ENCODE measurements at regions not wholly inside any gene's neighbourhood (a gene's known extent, or its start where the extent isn't known, plus 50 kb on each side); places are given as distances from the start of the nearest gene placed in this dataset.

GRCh38 chr6:103198386-103198785 is 1661.3 kb downstream of the HACE1 start:
- no peak overlapping the region for H3K9ac ChIP-seq (ENCODE audit: low read depth, low read length)
- H3K4me1 ChIP-seq (ENCODE audit: insufficient read depth, low read length), result no peaks in the 10 kb centered on the region
- H3K36me3 ChIP-seq (ENCODE audit: insufficient read depth, low read length), result no peaks in the 10 kb centered on the region
- H3K9me3 ChIP-seq (ENCODE audit: control insufficient read depth, insufficient read depth, low read length), result no peaks in the 10 kb centered on the region

- H3K9ac ChIP-seq (ENCODE audit: low read depth, low read length), result no peak overlapping the region
- H3K4me1 ChIP-seq (ENCODE audit: insufficient read depth, low read length), result no peaks in the 10 kb centered on the region
- no peaks in the 10 kb centered on the region for H3K36me3 ChIP-seq (ENCODE audit: insufficient read depth, low read length)
- no peaks in the 10 kb centered on the region for H3K9me3 ChIP-seq (ENCODE audit: control insufficient read depth, insufficient read depth, low read length)
Observed at GRCh38 chr6:103193413-103193812, 1666.3 kb downstream of the HACE1 start.

- H3K9ac ChIP-seq (ENCODE audit: low read depth, low read length), result no peak overlapping the region
- H3K9me3 ChIP-seq (ENCODE audit: control insufficient read depth, insufficient read depth, low read length), result no peaks in the 10 kb centered on the region
- H3K4me1 ChIP-seq (ENCODE audit: insufficient read depth, low read length), result no peaks in the 10 kb centered on the region
- no peaks in the 10 kb centered on the region for H3K36me3 ChIP-seq (ENCODE audit: insufficient read depth, low read length)
Observed at GRCh38 chr6:103191391-103192093, 1668.2 kb downstream of the HACE1 start.

DNA sequence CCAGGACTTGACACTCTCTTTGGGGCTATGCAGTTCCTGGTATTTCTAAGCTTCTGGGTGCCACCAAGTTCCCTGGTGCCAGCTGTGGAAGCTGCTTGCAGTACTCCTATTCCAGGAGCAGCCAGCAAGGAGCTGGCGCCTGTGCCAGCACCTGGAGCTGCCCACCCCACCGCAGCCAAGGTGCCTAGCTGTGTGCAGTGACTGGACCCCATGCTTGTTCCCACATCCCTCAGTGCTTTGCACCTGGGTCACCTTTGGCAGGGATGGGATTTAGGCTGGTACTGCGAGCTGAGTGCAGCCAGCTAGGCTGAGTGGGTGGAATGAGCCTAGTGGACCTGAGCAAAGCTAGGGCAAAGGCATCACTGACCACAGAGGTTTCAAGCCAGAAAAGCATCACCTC is 1674.9 kb downstream of the HACE1 start:
- H3K9ac ChIP-seq (ENCODE audit: low read depth, low read length), result no peak overlapping the region
- no peaks in the 10 kb centered on the region for H3K4me1 ChIP-seq (ENCODE audit: insufficient read depth, low read length)
- no peaks in the 10 kb centered on the region for H3K9me3 ChIP-seq (ENCODE audit: control insufficient read depth, insufficient read depth, low read length)
- H3K36me3 ChIP-seq (ENCODE audit: insufficient read depth, low read length), result no peaks in the 10 kb centered on the region

DNA sequence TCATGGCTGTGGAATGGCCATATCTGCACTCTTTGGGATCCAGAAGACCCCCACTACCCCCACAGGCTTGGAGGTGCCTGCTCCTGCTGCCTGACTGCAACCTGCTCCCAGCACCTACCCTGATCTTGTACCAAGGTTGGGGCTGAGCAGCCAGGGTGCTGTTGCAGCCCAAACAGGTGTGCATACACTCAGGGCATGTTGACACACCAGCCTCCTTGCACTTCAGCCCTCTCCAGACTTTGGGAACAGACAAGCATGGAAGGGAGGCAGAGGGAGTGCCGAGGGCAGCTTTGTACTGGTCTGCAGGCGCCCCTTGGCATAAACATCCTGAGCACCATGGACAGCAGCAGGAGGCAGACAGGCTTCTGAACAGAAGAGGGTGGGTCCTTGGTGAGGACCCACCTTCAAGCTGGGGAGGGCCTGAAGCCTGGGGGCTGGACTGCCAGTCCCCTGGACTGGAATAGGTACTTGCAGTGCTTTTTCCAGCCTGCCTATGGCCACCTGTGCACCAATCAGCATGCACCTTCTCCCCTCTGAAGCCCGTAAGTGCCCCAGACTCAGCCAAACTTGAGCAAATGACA is 1675.8 kb downstream of the HACE1 start:
- no peaks in the 10 kb centered on the region for H3K9me3 ChIP-seq (ENCODE audit: control insufficient read depth, insufficient read depth, low read length)
- no peaks in the 10 kb centered on the region for H3K36me3 ChIP-seq (ENCODE audit: insufficient read depth, low read length)
- H3K4me1 ChIP-seq (ENCODE audit: insufficient read depth, low read length), result no peaks in the 10 kb centered on the region
- no peak overlapping the region for H3K9ac ChIP-seq (ENCODE audit: low read depth, low read length)

- Histone ChIP-seq H3K9ac (ENCODE audit: low read depth, low read length) (no peak overlapping the region), H3K9me3 (ENCODE audit: control insufficient read depth, insufficient read depth, low read length) (no peaks in the 10 kb centered on the region), H3K4me1 (ENCODE audit: insufficient read depth, low read length) (no peaks in the 10 kb centered on the region), H3K36me3 (ENCODE audit: insufficient read depth, low read length) (no peaks in the 10 kb centered on the region)
Observed at GRCh38 chr6:103178193-103178592, 1681.5 kb downstream of the HACE1 start.

- Histone ChIP-seq H3K36me3 (ENCODE audit: insufficient read depth, low read length) (no peaks in the 10 kb centered on the region), H3K9me3 (ENCODE audit: control insufficient read depth, insufficient read depth, low read length) (no peaks in the 10 kb centered on the region), H3K4me1 (ENCODE audit: insufficient read depth, low read length) (no peaks in the 10 kb centered on the region), H3K9ac (ENCODE audit: low read depth, low read length) (no peak overlapping the region)
Observed at GRCh38 chr6:103177791-103178190, 1681.9 kb downstream of the HACE1 start.

DNA sequence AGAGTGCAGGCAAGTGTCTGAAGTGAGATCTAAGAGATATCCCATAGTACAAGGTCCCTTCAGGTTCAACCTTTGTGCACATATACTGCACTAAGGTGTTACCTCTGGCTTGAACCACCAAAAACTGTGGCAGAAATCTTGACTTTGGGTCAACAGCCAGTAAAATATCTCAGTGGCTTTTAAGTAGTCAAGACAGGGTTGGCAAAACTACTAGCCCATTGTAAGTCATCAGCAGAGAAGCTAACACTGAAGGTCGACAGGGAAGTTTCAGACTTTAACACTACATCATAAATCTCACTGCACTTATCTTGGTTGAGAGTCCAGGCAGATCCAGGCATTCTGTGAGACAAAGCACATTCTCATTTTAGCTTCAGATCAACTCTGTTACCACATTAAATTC is 1684.7 kb downstream of the HACE1 start:
- H3K4me1 ChIP-seq (ENCODE audit: insufficient read depth, low read length), result no peaks in the 10 kb centered on the region
- H3K9ac ChIP-seq (ENCODE audit: low read depth, low read length), result no peak overlapping the region
- no peaks in the 10 kb centered on the region for H3K9me3 ChIP-seq (ENCODE audit: control insufficient read depth, insufficient read depth, low read length)
- no peaks in the 10 kb centered on the region for H3K36me3 ChIP-seq (ENCODE audit: insufficient read depth, low read length)

GRCh38 chr6:103167345-103168071 is 1692.2 kb downstream of the HACE1 start:
- Histone ChIP-seq H3K9ac (ENCODE audit: low read depth, low read length) (no peak overlapping the region), H3K36me3 (ENCODE audit: insufficient read depth, low read length) (no peaks in the 10 kb centered on the region), H3K4me1 (ENCODE audit: insufficient read depth, low read length) (no peaks in the 10 kb centered on the region), H3K9me3 (ENCODE audit: control insufficient read depth, insufficient read depth, low read length) (no peaks in the 10 kb centered on the region; the same call in 1 of the 2 replicates)

GRCh38 chr6:103154779-103155572 is 1704.7 kb downstream of the HACE1 start:
- no peak overlapping the region for H3K9ac ChIP-seq (ENCODE audit: low read depth, low read length)
- no peaks in the 10 kb centered on the region for H3K4me1 ChIP-seq (ENCODE audit: insufficient read depth, low read length)
- H3K36me3 ChIP-seq (ENCODE audit: insufficient read depth, low read length), result no peaks in the 10 kb centered on the region
- H3K9me3 ChIP-seq (ENCODE audit: control insufficient read depth, insufficient read depth, low read length), result no peaks in the 10 kb centered on the region

GRCh38 chr6:103153016-103153415 is 1706.7 kb downstream of the HACE1 start:
- H3K9me3 ChIP-seq (ENCODE audit: control insufficient read depth, insufficient read depth, low read length), result no peaks in the 10 kb centered on the region
- H3K4me1 ChIP-seq (ENCODE audit: insufficient read depth, low read length), result no peaks in the 10 kb centered on the region
- H3K9ac ChIP-seq (ENCODE audit: low read depth, low read length), result no peak overlapping the region
- H3K36me3 ChIP-seq (ENCODE audit: insufficient read depth, low read length), result no peaks in the 10 kb centered on the region

GRCh38 chr6:103142902-103143301 is 1716.8 kb downstream of the HACE1 start:
- Histone ChIP-seq H3K36me3 (ENCODE audit: insufficient read depth, low read length) (no peaks in the 10 kb centered on the region), H3K9me3 (ENCODE audit: control insufficient read depth, insufficient read depth, low read length) (no peaks in the 10 kb centered on the region), H3K4me1 (ENCODE audit: insufficient read depth, low read length) (no peaks in the 10 kb centered on the region), H3K9ac (ENCODE audit: low read depth, low read length) (no peak overlapping the region)

DNA sequence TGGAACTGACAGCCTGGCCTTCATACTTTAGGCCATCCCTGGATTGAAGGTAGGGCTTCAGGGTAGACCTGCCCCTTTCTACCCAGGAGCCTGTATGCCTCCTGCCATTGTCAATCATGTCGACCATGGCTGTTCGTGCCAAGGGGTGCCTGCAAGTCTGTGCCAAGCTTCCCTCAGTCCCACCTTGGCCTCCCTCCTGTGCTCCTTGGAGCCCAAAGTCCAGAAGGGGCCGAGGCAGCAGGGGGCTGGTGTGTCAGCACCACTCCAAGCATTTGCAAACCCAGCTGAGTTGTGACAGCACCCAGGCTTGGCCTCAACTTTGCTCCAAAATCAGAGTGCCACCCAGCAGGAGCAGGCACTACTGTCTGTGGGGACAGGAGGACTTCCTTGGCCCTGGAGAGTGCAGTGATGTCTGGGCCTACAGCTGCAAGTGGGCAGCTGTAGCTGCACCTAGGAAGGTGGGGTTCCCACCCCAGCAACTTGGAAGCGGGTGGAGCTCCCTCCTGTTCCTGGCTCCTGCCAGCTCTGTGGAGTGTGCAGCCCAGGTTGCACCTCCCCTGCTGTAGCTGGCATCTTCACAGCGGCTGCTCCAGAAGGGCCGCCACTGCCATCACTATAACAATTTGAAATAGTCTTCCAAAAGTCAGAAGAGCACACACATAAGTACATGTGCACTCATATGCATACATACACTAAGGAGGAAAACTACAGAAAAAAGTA is 1719.3 kb downstream of the HACE1 start:
- Histone ChIP-seq H3K36me3 (ENCODE audit: insufficient read depth, low read length) (no peaks in the 10 kb centered on the region), H3K9ac (ENCODE audit: low read depth, low read length) (no peak overlapping the region), H3K4me1 (ENCODE audit: insufficient read depth, low read length) (no peaks in the 10 kb centered on the region), H3K9me3 (ENCODE audit: control insufficient read depth, insufficient read depth, low read length) (no peaks in the 10 kb centered on the region)

DNA sequence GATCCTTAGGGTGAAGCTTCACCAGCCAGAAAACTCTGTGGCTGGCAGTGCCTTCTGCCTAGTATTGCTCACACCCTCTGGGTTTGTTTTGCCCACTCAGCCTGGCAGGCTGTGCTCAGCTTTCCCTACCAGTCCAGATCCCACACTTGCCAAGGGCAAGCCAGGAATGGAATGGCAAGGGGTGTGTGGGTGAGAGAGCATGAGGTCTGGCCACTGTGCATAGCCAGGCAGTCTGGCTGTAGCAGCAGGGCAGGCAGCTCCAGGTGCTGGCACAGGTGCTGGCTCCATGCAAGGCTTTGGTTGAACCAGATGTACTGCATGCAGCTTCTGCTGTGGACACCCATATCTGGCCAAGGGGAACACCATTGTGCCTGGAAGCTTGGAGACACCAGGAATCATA is 1720.3 kb downstream of the HACE1 start:
- H3K36me3 ChIP-seq (ENCODE audit: insufficient read depth, low read length), result no peaks in the 10 kb centered on the region
- H3K9ac ChIP-seq (ENCODE audit: low read depth, low read length), result no peak overlapping the region
- no peaks in the 10 kb centered on the region for H3K9me3 ChIP-seq (ENCODE audit: control insufficient read depth, insufficient read depth, low read length)
- H3K4me1 ChIP-seq (ENCODE audit: insufficient read depth, low read length), result no peaks in the 10 kb centered on the region
